ENCODE measurements at regions not wholly inside any gene's neighbourhood (a gene's known extent, or its start where the extent isn't known, plus 50 kb on each side); places are given as distances from the start of the nearest gene placed in this dataset.

- Histone ChIP-seq H3K9me1 (ENCODE audit: control insufficient read depth, extremely low read depth, insufficient read depth, low read length) (no peaks in the 10 kb centered on the region), H4K20me1 (ENCODE audit: control insufficient read depth, extremely low read depth, insufficient read depth, low read length) (no peaks in the 10 kb centered on the region), H3K27me3 (ENCODE audit: control insufficient read depth, extremely low read depth, insufficient read depth, low read length) (no peaks in the 10 kb centered on the region), H3K9me3 (ENCODE audit: control insufficient read depth, low read depth, low read length) (no peaks in the 10 kb centered on the region), H3K4me3 (ENCODE audit: control insufficient read depth in 2 of 3, extremely low read depth in 1 of 3, insufficient read depth in 2 of 3, low read depth in 1 of 3, low read length in 3 of 3) (no peak overlapping the region), H3K79me2 (ENCODE audit: control insufficient read depth, insufficient read depth, low read length) (no peaks in the 10 kb centered on the region), H3K36me3 (ENCODE audit: control insufficient read depth in 2 of 2, extremely low read depth in 1 of 2, insufficient read depth in 2 of 2, low read length in 2 of 2) (no peaks in the 10 kb centered on the region), H3K27ac (ENCODE audit: control insufficient read depth, insufficient read depth, low read length) (no peak overlapping the region), H3K4me1 (ENCODE audit: control insufficient read depth, extremely low read depth, insufficient read depth, low read length) (peaks cover 31% of the 10 kb centered on the region), H3K9ac (ENCODE audit: control insufficient read depth, extremely low read depth, insufficient read depth, low read length) (no peak overlapping the region), H2AFZ (ENCODE audit: control insufficient read depth, low read length) (no peak overlapping the region), H3K4me2 (ENCODE audit: control insufficient read depth, extremely low read depth, insufficient read depth, low read depth, low read length) (peak overlapping the region; percentile 3)
- DNase-seq (ENCODE audit: low read depth, low spot score), result no peak
- TF ChIP-seq EZH2 (IDR thresholded peaks at IDR 0.05; ENCODE audit: low read length) (no peak), CTCF (optimal IDR thresholded peaks at IDR 0.05 in 1 of 3, IDR thresholded peaks at IDR 0.05 in 1 of 3, conservative IDR thresholded peaks at IDR 0.05 in 1 of 3; ENCODE audit: extremely low read depth in 1 of 3, insufficient read depth in 2 of 3, low read length in 3 of 3) (no peak)
- FAIRE-seq, result peak; percentile 39
- dilution Hi-C loops (cut with MboI; ENCODE audit: extremely low pct_ligation_motif_present, low sequenced_read_pairs), result no loop called here
Observed at GRCh38 chr10:118873091-118873737, 118.4 kb upstream of the CACUL1 start.

- TF ChIP-seq EZH2 (IDR thresholded peaks at IDR 0.05; ENCODE audit: low read length) (no peak), CTCF (optimal IDR thresholded peaks at IDR 0.05 in 1 of 3, IDR thresholded peaks at IDR 0.05 in 1 of 3, conservative IDR thresholded peaks at IDR 0.05 in 1 of 3; ENCODE audit: extremely low read depth in 1 of 3, insufficient read depth in 2 of 3, low read length in 3 of 3) (no peak)
Observed at GRCh38 chr10:118873738-118874105, 119.0 kb upstream of the CACUL1 start.

More at GRCh38 chr10:118873738-118874105, 119.0 kb upstream of the CACUL1 start:
- DNase-seq (ENCODE audit: low read depth, low spot score) (no peak), FAIRE-seq (peak; percentile 79)
- Histone ChIP-seq H3K79me2 (ENCODE audit: control insufficient read depth, insufficient read depth, low read length) (no peaks in the 10 kb centered on the region), H3K27ac (ENCODE audit: control insufficient read depth, insufficient read depth, low read length) (no peak overlapping the region), H3K9me1 (ENCODE audit: control insufficient read depth, extremely low read depth, insufficient read depth, low read length) (no peaks in the 10 kb centered on the region), H3K9me3 (ENCODE audit: control insufficient read depth, low read depth, low read length) (no peaks in the 10 kb centered on the region), H3K27me3 (ENCODE audit: control insufficient read depth, extremely low read depth, insufficient read depth, low read length) (no peaks in the 10 kb centered on the region), H3K36me3 (ENCODE audit: control insufficient read depth in 2 of 2, extremely low read depth in 1 of 2, insufficient read depth in 2 of 2, low read length in 2 of 2) (no peaks in the 10 kb centered on the region), H3K4me3 (ENCODE audit: control insufficient read depth in 2 of 3, extremely low read depth in 1 of 3, insufficient read depth in 2 of 3, low read depth in 1 of 3, low read length in 3 of 3) (no peak overlapping the region), H3K4me2 (ENCODE audit: control insufficient read depth, extremely low read depth, insufficient read depth, low read depth, low read length) (peak overlapping the region; percentile 3), H2AFZ (ENCODE audit: control insufficient read depth, low read length) (no peak overlapping the region), H4K20me1 (ENCODE audit: control insufficient read depth, extremely low read depth, insufficient read depth, low read length) (no peaks in the 10 kb centered on the region), H3K4me1 (ENCODE audit: control insufficient read depth, extremely low read depth, insufficient read depth, low read length) (peaks cover 31% of the 10 kb centered on the region), H3K9ac (ENCODE audit: control insufficient read depth, extremely low read depth, insufficient read depth, low read length) (no peak overlapping the region)
- dilution Hi-C loops (cut with MboI; ENCODE audit: extremely low pct_ligation_motif_present, low sequenced_read_pairs), result no loop called here

Measured in keratinocyte (primary cell).